ENCODE measurements at regions not wholly inside any gene's neighbourhood (a gene's known extent, or its start where the extent isn't known, plus 50 kb on each side); places are given as distances from the start of the nearest gene placed in this dataset.

GRCh38 chr2:8086357-8086756 lies 595.5 kb upstream of the ID2 start:
- Histone ChIP-seq H2AFZ (ENCODE audit: low read length) (no peak overlapping the region), H3K9me3 (ENCODE audit: control insufficient read depth, low read depth, low read length) (no peaks in the 10 kb centered on the region), H4K5ac (ENCODE audit: insufficient read length, low read depth, low read length) (no peak overlapping the region), H3K9ac (ENCODE audit: extremely low read depth, insufficient read length, low read length) (no peak overlapping the region), H3K4me2 (ENCODE audit: insufficient read depth, insufficient read length, low read length) (no peak overlapping the region), H3K27me3 (ENCODE audit: insufficient read depth, low read length) (no peaks in the 10 kb centered on the region), H3K23me2 (ENCODE audit: insufficient read length, low read depth, low read length, poor library complexity, severe bottlenecking) (no peaks in the 10 kb centered on the region), H2BK15ac (ENCODE audit: low read depth, low read length) (no peak overlapping the region), H2AK5ac (ENCODE audit: insufficient read length, low read length) (no peak overlapping the region), H3T11ph (ENCODE audit: low read length) (no peak overlapping the region), H3K79me1 (ENCODE audit: insufficient read depth, low read depth, low read length, poor library complexity, severe bottlenecking) (no peaks in the 10 kb centered on the region), H2BK20ac (ENCODE audit: low read depth, low read length, poor library complexity, severe bottlenecking) (no peak overlapping the region), H3K56ac (ENCODE audit: insufficient read length, low read depth, low read length) (no peak overlapping the region), H3K4ac (ENCODE audit: low read depth, low read length) (no peak overlapping the region), H4K91ac (ENCODE audit: insufficient read length, low read depth, low read length) (no peak overlapping the region), H2BK120ac (ENCODE audit: low read depth, low read length, poor library complexity, severe bottlenecking) (no peak overlapping the region), H3K18ac (ENCODE audit: insufficient read length, low read depth, low read length) (no peak overlapping the region), H3K14ac (ENCODE audit: insufficient read depth, low read length) (no peak overlapping the region), H3K4me1 (ENCODE audit: insufficient read depth, low read length) (no peaks in the 10 kb centered on the region), H4K8ac (replicated peaks; ENCODE audit: insufficient read length, low read depth, low read length) (no peak overlapping the region), H3K27ac (ENCODE audit: insufficient read length, low read depth, low read length) (no peak overlapping the region), H3K79me2 (ENCODE audit: insufficient read depth, low read length) (no peaks in the 10 kb centered on the region), H2BK12ac (ENCODE audit: insufficient read length, low read depth, low read length) (no peak overlapping the region), H2BK5ac (ENCODE audit: insufficient read length, low read length) (no peak overlapping the region), H4K20me1 (ENCODE audit: control insufficient read depth, insufficient read depth, insufficient read length) (no peaks in the 10 kb centered on the region), H3K23ac (ENCODE audit: insufficient read length, low read depth, low read length) (no peak overlapping the region)
- no peak for TF ChIP-seq CTCF (conservative IDR thresholded peaks at IDR 0.05)
- no peak for DNase-seq
- Mint-ChIP-seq H3K27me3 (ENCODE audit: low read depth) (no peaks in the 10 kb centered on the region), H3K27ac (no peak overlapping the region), H3K9me3 (no peaks in the 10 kb centered on the region), H3K4me3 (no peak overlapping the region), H3K4me1 (no peaks in the 10 kb centered on the region), H3K36me3 (ENCODE audit: insufficient read depth in 1 of 3, low read depth in 3 of 3) (no peaks in the 10 kb centered on the region; a peak in 1 of 7 replicates)
- WGBS (ENCODE audit: extremely low coverage, insufficient read length, low lambda C conversion rate), result no CpG with 5 or more reads among the region's 2 CpGs

All from H9 (cell line).